Right lobe of liver (tissue), 6 donors: ENCODE measurements at regions not wholly inside any gene's neighbourhood (a gene's known extent, or its start where the extent isn't known, plus 50 kb on each side); places are given as distances from the start of the nearest gene placed in this dataset.

Source experiments
- ATAC-seq, 4 donors: fragments of 200-7000 bp; cut with Tn5 transposase; one replicate each; pipeline ENCODE4 v1.9.1; 2020; ENCODE audit warnings: mild to moderate bottlenecking in 4 of 4, moderate library complexity in 4 of 4
- DNase-seq, 3 donors: peaks; one replicate each; pipeline ENCODE4 v3.0.0-alpha.2; 2020
- H3K27ac ChIP-seq, 3 donors: fragments of 200-600 bp; one replicate each; pipeline ENCODE4 v1.8.0; 2022
- H3K27me3 ChIP-seq, 2 donors: fragments of 200-600 bp; one replicate each; pipeline ENCODE4 v1.8.0; 2022
- H3K36me3 ChIP-seq, 4 donors: fragments of 200-600 bp; sonication (generic) in 1 of 4; one replicate each; pipeline versions ENCODE4 v1.5.1 to v1.8.0; 2017 to 2022; ENCODE audit warnings: control low read depth in 1 of 4
- H3K4me1 ChIP-seq, 4 donors: fragments of 200-600 bp; sonication (generic) in 1 of 4; one replicate each; pipeline versions ENCODE4 v1.5.1 to v1.8.0; 2017 to 2022; ENCODE audit warnings: control low read depth in 1 of 4
- H3K4me3 ChIP-seq, 3 donors: fragments of 200-600 bp; one replicate each; pipeline ENCODE4 v1.8.0; 2022
- H3K9me3 ChIP-seq, 4 donors: fragments of 200-600 bp; sonication (generic) in 1 of 4; one replicate each; pipeline versions ENCODE4 v1.5.1 to v1.8.0; 2017 to 2022; ENCODE audit warnings: control low read depth in 1 of 4
- CTCF ChIP-seq, 4 donors: fragments of 200-600 bp in 3 of 4; fragments of 450-650 bp in 1 of 4; IDR thresholded peaks; one replicate each; pipeline versions ENCODE4 v1.5.1 to v1.8.0; 2016 to 2022; ENCODE audit warnings: antibody characterized with exemption in 4 of 4, mild to moderate bottlenecking in 2 of 4
- POLR2A ChIP-seq: fragments of 450-650 bp; IDR thresholded peaks from one replicate; pipeline ENCODE4 v1.6.1; 2017; ENCODE audit warnings: antibody characterized with exemption, mild to moderate bottlenecking
- WGBS: methylation state at CpG from one replicate; pipeline ENCODE4 v1.1.6; 2018; ENCODE audit warnings: low coverage, low lambda C conversion rate; ENCODE audit not compliant: insufficient coverage; ENCODE audit errors: missing lambda C conversion rate; 5-methylcytosine and 5-hydroxymethylcytosine counted together
- intact Hi-C, 2 donors: fragments of 100-400 bp; cut with DNase I; formaldehyde crosslinking; loops; one replicate each; pipeline versions ENCODE4 v1.11.2 to v1.14.1; 2022
- donor health status: DM: no; HTN: yes; CAD: no.
- donor health status: DM: no; HTN: no; CAD: no.
- donor health status: DM: no; HTN: no; CAD: no.
- donor health status: DM: no; HTN: yes; CAD: no.
- donor health status: DM: no; HTN: yes; CAD: no.

DNA sequence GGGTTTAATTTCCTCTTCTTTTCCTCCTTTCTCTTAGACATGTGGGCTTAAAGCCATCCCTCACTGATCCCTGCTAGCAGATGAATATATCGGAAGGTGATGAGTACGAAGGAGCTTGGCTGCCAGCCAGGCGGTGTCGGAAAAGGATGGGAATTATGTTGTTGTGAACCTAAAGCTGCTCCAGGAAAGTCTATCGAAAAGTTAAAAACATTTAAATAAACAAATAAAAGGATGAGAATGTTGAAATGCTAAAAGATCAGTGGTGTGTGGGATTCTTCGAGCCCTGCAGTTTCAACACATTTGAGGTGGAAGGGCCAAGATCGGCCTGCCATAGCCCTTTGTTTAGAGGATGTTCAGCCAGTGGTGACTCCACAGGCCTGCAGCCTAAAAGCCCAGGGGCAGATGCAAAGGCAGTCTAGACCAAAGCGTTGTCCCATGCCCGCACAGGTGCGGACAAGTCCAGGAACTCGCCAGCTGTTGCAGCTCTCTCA, 107.9 kb downstream of the JCAD start:
- Histone ChIP-seq H3K4me3 (no peak overlapping the region), H3K4me1 (peaks cover 0 to 49% (median 27%) of the 10 kb centered on the region in 4 donors), H3K9me3 (no peaks in the 10 kb centered on the region), H3K27me3 (no peaks in the 10 kb centered on the region), H3K36me3 (no peaks in the 10 kb centered on the region), H3K27ac (peak overlapping the region; percentile 13 to 37 (median 21))
- TF ChIP-seq CTCF (IDR thresholded peaks at IDR 0.05) (no peak), POLR2A (no peak)
- no peak for ATAC-seq
- intact Hi-C loops, result no loop called here
- DNase-seq, result peak in 1 of 3 donors; percentile 65
- 52% methylated on average over 7 of the region's 11 CpGs for WGBS

GRCh38 chr10:29950391-29950790, 109.0 kb downstream of the JCAD start:
- Histone ChIP-seq H3K27me3 (no peaks in the 10 kb centered on the region), H3K36me3 (no peaks in the 10 kb centered on the region), H3K9me3 (no peaks in the 10 kb centered on the region), H3K4me1 (peaks cover 0 to 44% (median 23%) of the 10 kb centered on the region in 4 donors), H3K27ac (peak overlapping the region; percentile 21 to 95 (median 30)), H3K4me3 (no peak overlapping the region)
- intact Hi-C loops, result no loop called here
- DNase-seq, result no peak
- ATAC-seq, result no peak
- no peak for TF ChIP-seq POLR2A
- TF ChIP-seq CTCF (IDR thresholded peaks at IDR 0.05), result no peak
- WGBS, result 36% methylated on average over 4 of the region's 5 CpGs

DNA sequence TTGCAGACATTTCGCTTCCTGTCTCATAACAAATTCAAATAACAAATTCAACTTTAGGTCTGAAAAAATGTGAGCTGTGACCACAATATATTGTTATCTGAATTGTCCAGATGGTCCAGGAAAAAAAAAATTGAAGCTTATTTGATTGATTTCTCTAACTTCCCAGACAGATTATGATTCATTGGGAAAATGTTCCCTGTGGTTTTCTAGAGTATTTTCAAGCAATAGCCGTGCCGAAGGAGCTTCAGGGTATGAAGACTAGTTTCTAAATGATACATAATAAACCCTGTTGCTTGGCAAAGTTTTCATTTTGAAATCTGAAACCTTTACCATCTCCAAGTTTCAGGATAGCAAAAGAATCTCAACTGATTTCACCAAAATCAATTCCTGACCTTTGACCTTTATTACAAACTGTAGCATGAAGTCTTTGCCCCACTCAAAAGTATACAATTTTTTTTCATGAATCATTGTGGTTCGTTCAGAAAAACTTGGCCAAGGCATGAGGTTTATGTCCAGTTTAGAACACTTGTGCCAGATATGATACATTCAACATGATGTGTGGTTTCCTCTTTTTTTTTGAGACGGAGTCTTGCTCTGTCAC, 109.9 kb downstream of the JCAD start:
- intact Hi-C loops, result no loop called here
- ATAC-seq (peak in 2 of 4 donors; percentile 2 to 28), DNase-seq (no peak)
- H3K4me3 ChIP-seq, result no peak overlapping the region
- H3K4me1 ChIP-seq, result peaks cover 0 to 37% (median 23%) of the 10 kb centered on the region in 4 donors
- no peaks in the 10 kb centered on the region for H3K27me3 ChIP-seq
- no peaks in the 10 kb centered on the region for H3K36me3 ChIP-seq
- no peaks in the 10 kb centered on the region for H3K9me3 ChIP-seq
- H3K27ac ChIP-seq, result peak overlapping the region; percentile 30 to 95 (median 94)
- WGBS, result 19% methylated on average over 5 of the region's 5 CpGs
- TF ChIP-seq CTCF (IDR thresholded peaks at IDR 0.05) (no peak), POLR2A (no peak)

- Histone ChIP-seq H3K27me3 (no peaks in the 10 kb centered on the region), H3K4me1 (peaks cover 0 to 37% (median 23%) of the 10 kb centered on the region in 4 donors), H3K9me3 (no peaks in the 10 kb centered on the region), H3K27ac (peak overlapping the region; percentile 30 to 95 (median 94)), H3K4me3 (no peak overlapping the region), H3K36me3 (no peaks in the 10 kb centered on the region)
- TF ChIP-seq CTCF (IDR thresholded peaks at IDR 0.05) (no peak), POLR2A (no peak)
- DNase-seq, result no peak
- peak in 3 of 4 donors; percentile 4 to 21 (median 9) for ATAC-seq
- 47% methylated on average over 8 of the region's 9 CpGs for WGBS
- intact Hi-C loops, result no loop called here
These were observed 110.5 kb downstream of the JCAD start for GRCh38 chr10:29948881-29949355.
